Stomach (tissue), 8 donors: ENCODE measurements at regions not wholly inside any gene's neighbourhood (a gene's known extent, or its start where the extent isn't known, plus 50 kb on each side); places are given as distances from the start of the nearest gene placed in this dataset.

Source experiments
- DNase-seq, 2 donors: peaks; one replicate each; pipeline versions ENCODE4 v3.0.0 to v3.0.0-alpha.2; 2013 to 2019
- H3K27ac ChIP-seq, 5 donors: fragments of 200-600 bp in 4 of 5; sonication (generic) in 4 of 5; one replicate each; pipeline ENCODE4 v1.5.1; 2013 to 2019; ENCODE audit warnings: mild to moderate bottlenecking in 1 of 5, moderate library complexity in 1 of 5
- H3K27me3 ChIP-seq, 3 donors: fragments of 200-600 bp; sonication (generic); one replicate each; pipeline ENCODE4 v1.5.1; 2017 to 2019; ENCODE audit warnings: mixed run types in 1 of 3
- H3K36me3 ChIP-seq, 4 donors: fragments of 200-600 bp; sonication (generic); 1 replicate in 3 of 4; 2 replicates in 1 of 4; pipeline ENCODE4 v1.5.1; 2016 to 2019
- H3K4me1 ChIP-seq, 4 donors: fragments of 200-600 bp; sonication (generic); one replicate each; pipeline ENCODE4 v1.5.1; 2016 to 2019
- H3K4me3 ChIP-seq, 4 donors: fragments of 200-600 bp; sonication (generic) in 3 of 4; one replicate each; pipeline ENCODE4 v1.5.1; 2016 to 2019; ENCODE audit warnings: mild to moderate bottlenecking in 1 of 4
- H3K9me3 ChIP-seq, 4 donors: fragments of 200-600 bp; sonication (generic); one replicate each; pipeline ENCODE4 v1.5.1; 2016 to 2019
- EP300 ChIP-seq: sonication (generic); formaldehyde crosslinking; IDR thresholded peaks from one replicate; pipeline ENCODE4 v1.6.1; 2017; ENCODE audit warnings: antibody characterized with exemption
- POLR2A ChIP-seq, 4 donors: fragments of 450-650 bp; IDR thresholded peaks; one replicate each; pipeline ENCODE4 v1.6.1; 2016; ENCODE audit warnings: antibody characterized with exemption in 4 of 4, control low read depth in 2 of 4, mild to moderate bottlenecking in 1 of 4, moderate library complexity in 1 of 4
- POLR2AphosphoS5 ChIP-seq, 3 donors: sonication (generic); formaldehyde crosslinking; IDR thresholded peaks; one replicate each; pipeline ENCODE4 v1.6.1; 2016; ENCODE audit warnings: antibody characterized with exemption in 3 of 3
- WGBS, 5 donors: extraction: QIAGEN DNeasy Blood & Tissue Kit in 3 of 5; methylation state at CpG; one replicate each; pipeline versions ENCODE4 v1.1.5 to v1.1.7; 2013 to 2018; 5-methylcytosine and 5-hydroxymethylcytosine counted together
- intact Hi-C: fragments of 100-400 bp; cut with DNase I; formaldehyde crosslinking; loops from one replicate; pipeline ENCODE4 v1.15.1; 2023; ENCODE audit warnings: low total_unique reads
- TF ChIP-seq, protein P1 (sequence below), 7 experiments: fragments of 450-650 bp in 4 of 7; fragments of 200-600 bp in 3 of 7; sonication (generic) in 3 of 7; IDR thresholded peaks; one replicate each; pipeline ENCODE4 v1.5.1; 2016 to 2019; ENCODE audit warnings: antibody characterized with exemption in 7 of 7, control low read depth in 2 of 7, mild to moderate bottlenecking in 1 of 7
- donor health status: healthy with polysubstance abuse.
- donor health status: Bipolar disorder and iron deficiency.
- donor health status: healthy.

DNA sequence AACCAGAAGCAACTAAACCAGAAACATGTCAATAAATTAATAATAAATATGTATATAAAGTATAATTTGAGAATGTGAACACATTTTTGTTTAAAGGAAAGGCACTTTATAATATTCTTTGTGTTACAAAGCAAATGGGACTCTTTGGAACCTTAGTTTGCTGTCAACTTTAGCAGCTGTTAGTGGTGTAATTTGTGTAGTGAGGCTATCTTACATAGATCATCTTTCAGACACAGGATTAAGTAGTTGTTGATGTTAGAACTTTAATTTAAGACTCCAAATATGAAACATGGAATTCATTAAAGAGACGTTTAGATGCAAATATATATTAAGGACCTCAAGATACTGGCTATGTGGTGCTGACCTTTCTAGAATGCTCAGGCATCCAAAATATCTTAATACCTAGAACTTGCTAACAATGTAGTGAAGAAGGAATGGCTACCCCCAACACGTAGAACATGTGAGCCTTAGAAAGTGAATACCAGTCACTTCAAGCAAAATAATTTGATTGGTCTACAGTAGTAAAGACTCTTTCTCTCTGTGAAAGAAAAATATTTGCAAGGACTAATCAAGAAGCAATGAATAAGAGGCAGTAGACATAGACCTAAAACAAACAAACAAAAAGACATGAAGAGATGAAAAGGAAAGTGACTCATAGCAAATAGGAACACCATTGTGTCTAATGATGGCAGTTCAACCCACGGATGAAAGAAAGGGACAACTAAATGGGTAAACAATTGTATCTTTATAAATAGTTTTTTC, 811.4 kb downstream of the USP25 start:
- Histone ChIP-seq H3K4me1 (peaks cover 0 to 2% (median 0%) of the 10 kb centered on the region in 4 donors), H3K36me3 (no peaks in the 10 kb centered on the region), H3K4me3 (no peak overlapping the region), H3K27ac (no peak overlapping the region), H3K27me3 (no peaks in the 10 kb centered on the region), H3K9me3 (no peaks in the 10 kb centered on the region)
- WGBS, 5 donors: 58 to 73% (median 69%) methylated on average over 3 of the region's 3 CpGs
- intact Hi-C loops: no loop called here
- no peak for TF ChIP-seq EP300
- TF ChIP-seq, protein P1, sequence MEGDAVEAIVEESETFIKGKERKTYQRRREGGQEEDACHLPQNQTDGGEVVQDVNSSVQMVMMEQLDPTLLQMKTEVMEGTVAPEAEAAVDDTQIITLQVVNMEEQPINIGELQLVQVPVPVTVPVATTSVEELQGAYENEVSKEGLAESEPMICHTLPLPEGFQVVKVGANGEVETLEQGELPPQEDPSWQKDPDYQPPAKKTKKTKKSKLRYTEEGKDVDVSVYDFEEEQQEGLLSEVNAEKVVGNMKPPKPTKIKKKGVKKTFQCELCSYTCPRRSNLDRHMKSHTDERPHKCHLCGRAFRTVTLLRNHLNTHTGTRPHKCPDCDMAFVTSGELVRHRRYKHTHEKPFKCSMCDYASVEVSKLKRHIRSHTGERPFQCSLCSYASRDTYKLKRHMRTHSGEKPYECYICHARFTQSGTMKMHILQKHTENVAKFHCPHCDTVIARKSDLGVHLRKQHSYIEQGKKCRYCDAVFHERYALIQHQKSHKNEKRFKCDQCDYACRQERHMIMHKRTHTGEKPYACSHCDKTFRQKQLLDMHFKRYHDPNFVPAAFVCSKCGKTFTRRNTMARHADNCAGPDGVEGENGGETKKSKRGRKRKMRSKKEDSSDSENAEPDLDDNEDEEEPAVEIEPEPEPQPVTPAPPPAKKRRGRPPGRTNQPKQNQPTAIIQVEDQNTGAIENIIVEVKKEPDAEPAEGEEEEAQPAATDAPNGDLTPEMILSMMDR (IDR thresholded peaks at IDR 0.05): no peak
- no peak for DNase-seq

DNA sequence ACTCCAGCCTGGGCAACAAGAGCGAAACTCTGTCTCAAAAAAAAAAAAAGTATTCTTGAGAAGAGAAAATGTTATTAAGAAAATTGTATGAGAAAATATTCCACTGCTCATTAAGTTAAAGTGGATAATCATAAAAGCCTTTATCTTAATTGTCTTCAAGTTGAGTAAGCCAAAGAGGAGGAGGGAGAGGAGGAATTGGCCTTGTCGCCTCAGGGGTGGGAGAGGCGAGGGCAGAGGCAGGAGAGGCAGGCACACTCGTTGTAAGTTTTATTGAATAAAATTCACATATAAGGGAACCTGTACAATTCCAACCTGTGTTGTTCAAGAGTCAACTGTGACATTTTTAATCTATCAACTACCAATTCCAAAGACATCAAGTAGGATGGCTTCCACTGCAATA, 820.3 kb downstream of the USP25 start:
- intact Hi-C loops: no loop called here
- no peak for DNase-seq
- H3K4me1 ChIP-seq: peaks cover 0 to 5% (median 0%) of the 10 kb centered on the region in 4 donors
- 80 to 92% (median 85%) methylated on average over 4 of the region's 4 CpGs for whole genome bisulfite sequencing, 5 donors
- H3K9me3 ChIP-seq: no peaks in the 10 kb centered on the region
- no peak overlapping the region for H3K4me3 ChIP-seq
- TF ChIP-seq, protein P1 (IDR thresholded peaks at IDR 0.05): no peak
- TF ChIP-seq POLR2A (IDR thresholded peaks at IDR 0.05) (no peak), EP300 (no peak), POLR2AphosphoS5 (IDR thresholded peaks at IDR 0.05) (no peak)
- H3K27me3 ChIP-seq: no peaks in the 10 kb centered on the region
- no peaks in the 10 kb centered on the region for H3K36me3 ChIP-seq
- no peak overlapping the region for H3K27ac ChIP-seq

DNA sequence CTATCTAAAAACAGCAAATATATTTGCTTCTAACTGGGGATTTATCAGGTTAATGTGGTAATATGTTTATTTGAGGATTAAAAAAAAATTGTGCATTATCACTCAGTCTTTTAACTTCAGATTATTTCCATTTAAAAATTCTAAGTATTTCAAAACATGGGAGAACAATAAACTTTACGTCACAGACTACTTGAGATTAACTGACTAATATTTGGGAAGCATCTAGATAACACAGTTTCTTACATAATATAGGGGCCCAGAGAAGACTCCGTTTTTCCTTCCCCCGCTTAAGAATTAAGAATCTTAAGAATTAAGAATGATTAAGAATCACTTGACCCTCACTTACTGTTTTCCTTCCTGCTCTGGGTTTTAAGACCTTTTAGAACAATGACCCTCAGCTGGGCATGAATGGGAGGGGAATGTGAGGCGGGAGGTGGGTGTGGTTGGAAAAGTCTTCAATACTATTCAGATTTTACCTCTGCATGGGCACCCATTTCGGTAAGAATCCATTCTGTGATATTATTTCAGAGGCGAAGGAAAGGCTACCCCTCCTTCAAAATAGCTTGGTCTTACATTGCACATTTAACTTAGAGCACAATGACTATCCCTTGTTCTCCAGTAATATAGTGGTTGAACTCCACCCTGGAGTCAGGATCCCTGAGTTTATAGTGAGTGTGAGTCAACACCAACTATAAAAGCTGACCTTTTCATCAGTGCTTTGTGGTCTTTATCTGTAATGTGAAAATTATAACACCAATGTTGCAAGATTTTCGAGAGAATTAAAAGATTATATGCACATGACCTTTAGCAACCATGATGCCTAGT, 821.3 kb downstream of the USP25 start:
- no peaks in the 10 kb centered on the region for H3K27me3 ChIP-seq
- peaks cover 0 to 5% (median 0%) of the 10 kb centered on the region in 4 donors for H3K4me1 ChIP-seq
- WGBS, 5 donors: 75 to 80% (median 79%) methylated on average over 7 of the region's 7 CpGs
- TF ChIP-seq EP300: no peak
- TF ChIP-seq POLR2A (IDR thresholded peaks at IDR 0.05): no peak
- no peak for TF ChIP-seq POLR2AphosphoS5 (IDR thresholded peaks at IDR 0.05)
- TF ChIP-seq, protein P1 (IDR thresholded peaks at IDR 0.05): no peak
- H3K27ac ChIP-seq: no peak overlapping the region
- intact Hi-C loops: no loop called here
- no peak for DNase-seq
- no peaks in the 10 kb centered on the region for H3K36me3 ChIP-seq
- no peak overlapping the region for H3K4me3 ChIP-seq
- no peaks in the 10 kb centered on the region for H3K9me3 ChIP-seq

DNA sequence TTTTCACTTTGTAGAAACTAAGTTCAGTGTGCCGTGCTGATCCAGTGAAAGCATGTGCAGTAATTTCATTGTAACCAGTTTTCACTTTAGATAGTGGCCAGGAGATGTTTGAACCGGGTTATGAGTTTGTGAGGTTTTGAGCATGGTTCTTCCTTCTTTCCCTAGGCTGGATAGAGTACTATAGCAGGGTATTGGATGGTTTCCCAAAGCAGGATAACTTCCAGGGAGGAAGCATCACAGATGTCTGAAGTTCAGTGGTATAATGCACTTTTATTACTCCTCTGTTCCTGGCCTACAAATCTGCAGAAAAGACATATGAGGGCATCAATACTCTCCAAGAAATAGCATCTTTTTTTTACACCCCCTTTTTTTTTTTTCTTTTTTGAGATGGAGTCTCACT, 823.1 kb downstream of the USP25 start:
- H3K27me3 ChIP-seq: no peaks in the 10 kb centered on the region
- peaks cover 0 to 5% (median 0%) of the 10 kb centered on the region in 4 donors for H3K4me1 ChIP-seq
- H3K4me3 ChIP-seq: no peak overlapping the region
- no peak overlapping the region for H3K27ac ChIP-seq
- DNase-seq: no peak
- 67 to 89% (median 79%) methylated on average over 2 of the region's 2 CpGs for WGBS, 5 donors
- intact Hi-C loops: no loop called here
- no peaks in the 10 kb centered on the region for H3K36me3 ChIP-seq
- TF ChIP-seq POLR2AphosphoS5 (IDR thresholded peaks at IDR 0.05) (no peak), POLR2A (IDR thresholded peaks at IDR 0.05) (no peak), EP300 (no peak)
- TF ChIP-seq, protein P1 (IDR thresholded peaks at IDR 0.05): no peak
- H3K9me3 ChIP-seq: no peaks in the 10 kb centered on the region
